Stimulated activated CD8-positive, alpha-beta memory T cell treated with anti-CD3 and anti-CD28 coated beads, Interleukin-2, amount 100 ng/mL, for 1 hour (primary cell): ENCODE measurements at regions not wholly inside any gene's neighbourhood (a gene's known extent, or its start where the extent isn't known, plus 50 kb on each side); places are given as distances from the start of the nearest gene placed in this dataset.
"Not testable (repeated sequence)": the region's sequence is repeated elsewhere in the genome, so short reads cannot be mapped to it uniquely, and the experiment has no call there.

ENCODE experiments used
- DNase-seq, 2 donors: peaks; one replicate each; pipeline ENCODE4 v3.0.0-alpha.2; 2020; ENCODE audit warnings: low read depth in 2 of 2

DNA sequence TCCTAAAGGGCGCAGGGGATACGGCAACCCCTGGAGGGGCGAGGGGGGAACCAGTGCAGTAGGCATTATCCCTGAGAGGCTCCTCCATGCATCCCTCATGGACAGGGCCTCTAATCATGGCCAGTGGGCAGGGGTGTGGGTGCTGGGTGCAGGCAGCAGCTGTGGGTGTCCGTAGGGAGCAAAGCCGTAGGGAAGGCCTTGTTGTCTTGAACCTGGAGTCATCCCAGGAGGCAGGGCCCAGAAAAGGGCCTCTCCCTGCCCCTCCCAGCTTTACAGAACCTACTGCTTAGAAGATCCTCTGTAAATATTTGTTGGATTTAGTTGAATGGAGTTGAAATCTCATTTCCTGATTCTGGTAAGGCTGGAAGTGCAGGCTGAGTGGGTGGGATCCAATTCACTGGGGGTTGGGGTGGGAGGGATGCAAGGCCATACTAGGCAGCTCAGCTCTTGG, 207.0 kb upstream of the HAAO start:
- no peak for DNase-seq

- DNase-seq = no peak
Measured at GRCh38 chr2:42998721-42999120, 206.3 kb upstream of the HAAO start.

DNA sequence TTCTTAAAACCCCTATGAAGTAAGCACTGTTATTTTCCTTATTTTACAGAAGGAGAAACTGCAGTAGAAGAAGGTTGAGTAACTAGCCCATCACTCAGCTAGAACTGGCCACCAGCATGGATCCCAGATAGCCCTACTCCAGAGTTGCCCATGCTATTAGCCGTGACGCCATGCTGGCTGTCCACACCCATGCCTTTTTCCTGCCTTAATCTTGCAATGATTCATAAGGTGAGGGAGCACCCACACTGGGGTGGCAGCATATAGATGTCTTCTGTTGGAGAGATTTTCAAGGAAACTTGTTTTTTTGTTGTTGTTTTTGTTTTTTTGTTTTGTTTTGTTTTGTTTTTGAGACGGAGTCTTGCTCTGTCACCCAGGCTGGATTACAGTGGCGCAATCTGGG, 204.1 kb upstream of the HAAO start:
- DNase-seq = no peak

DNA sequence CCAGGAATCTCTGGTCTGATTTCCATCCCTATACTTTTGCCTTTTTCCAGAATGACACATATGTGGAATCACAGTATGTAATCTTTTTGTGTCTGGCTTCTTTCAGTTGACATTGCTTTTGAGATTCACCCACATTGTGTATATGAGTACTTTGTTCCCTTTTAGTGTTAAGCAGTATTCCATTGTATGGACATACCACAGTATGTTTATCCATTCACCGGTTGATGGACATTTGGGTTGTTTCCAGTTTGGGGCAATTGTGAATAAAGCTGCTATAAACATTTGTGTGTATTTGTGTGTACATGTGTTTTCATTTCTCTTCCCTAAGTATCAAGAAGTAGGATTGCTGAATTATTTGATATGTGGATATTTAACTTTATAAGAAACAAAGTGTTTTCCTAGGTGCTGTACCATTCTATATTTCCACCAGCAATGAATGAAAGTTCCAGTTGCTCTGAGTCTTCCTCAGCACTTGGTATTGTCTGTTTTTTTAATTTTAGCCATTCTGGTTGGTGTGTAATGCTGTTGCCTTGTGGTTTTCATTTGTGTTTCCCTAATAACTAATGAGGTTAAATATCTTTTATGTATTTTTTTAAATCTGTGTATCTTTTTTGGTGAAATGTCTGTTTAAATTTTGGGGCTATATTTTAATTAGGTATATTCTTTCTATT, 203.5 kb upstream of the HAAO start:
- DNase-seq = no peak

DNA sequence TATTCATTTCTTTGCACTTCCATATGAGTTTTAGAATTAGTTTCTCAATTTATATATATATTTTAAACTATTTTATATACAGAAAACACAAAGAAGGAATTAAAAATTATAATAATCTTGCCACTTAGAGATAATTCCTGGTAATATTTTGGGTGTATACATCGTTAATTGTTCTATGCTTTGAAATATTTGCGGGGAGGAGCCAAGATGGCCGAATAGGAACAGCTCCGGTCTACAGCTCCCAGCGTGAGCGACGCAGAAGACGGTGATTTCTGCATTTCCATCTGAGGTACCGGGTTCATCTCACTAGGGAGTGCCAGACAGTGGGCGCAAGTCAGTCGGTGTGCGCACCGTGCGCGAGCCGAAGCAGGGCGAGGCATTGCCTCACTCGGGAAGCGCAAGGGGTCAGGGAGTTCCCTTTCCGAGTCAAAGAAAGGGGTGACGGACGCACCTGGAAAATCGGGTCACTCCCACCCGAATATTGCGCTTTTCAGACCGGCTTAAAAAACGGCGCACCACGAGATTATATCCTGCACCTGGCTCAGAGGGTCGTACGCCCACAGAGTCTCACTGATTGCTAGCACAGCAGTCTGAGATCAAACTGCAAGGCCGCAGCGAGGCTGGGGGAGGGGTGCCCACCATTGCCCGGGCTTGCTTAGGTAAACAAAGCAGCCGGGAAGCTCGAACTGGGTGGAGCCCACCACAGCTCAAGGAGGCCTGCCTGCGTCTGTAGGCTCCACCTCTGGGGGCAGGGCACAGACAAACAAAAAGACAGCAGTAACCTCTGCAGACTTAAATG, 197.1 kb upstream of the HAAO start:
- DNase-seq = not testable (repeated sequence)

GRCh38 chr2:42988055-42988454, 195.7 kb upstream of the HAAO start:
- DNase-seq = not testable (repeated sequence)

DNA sequence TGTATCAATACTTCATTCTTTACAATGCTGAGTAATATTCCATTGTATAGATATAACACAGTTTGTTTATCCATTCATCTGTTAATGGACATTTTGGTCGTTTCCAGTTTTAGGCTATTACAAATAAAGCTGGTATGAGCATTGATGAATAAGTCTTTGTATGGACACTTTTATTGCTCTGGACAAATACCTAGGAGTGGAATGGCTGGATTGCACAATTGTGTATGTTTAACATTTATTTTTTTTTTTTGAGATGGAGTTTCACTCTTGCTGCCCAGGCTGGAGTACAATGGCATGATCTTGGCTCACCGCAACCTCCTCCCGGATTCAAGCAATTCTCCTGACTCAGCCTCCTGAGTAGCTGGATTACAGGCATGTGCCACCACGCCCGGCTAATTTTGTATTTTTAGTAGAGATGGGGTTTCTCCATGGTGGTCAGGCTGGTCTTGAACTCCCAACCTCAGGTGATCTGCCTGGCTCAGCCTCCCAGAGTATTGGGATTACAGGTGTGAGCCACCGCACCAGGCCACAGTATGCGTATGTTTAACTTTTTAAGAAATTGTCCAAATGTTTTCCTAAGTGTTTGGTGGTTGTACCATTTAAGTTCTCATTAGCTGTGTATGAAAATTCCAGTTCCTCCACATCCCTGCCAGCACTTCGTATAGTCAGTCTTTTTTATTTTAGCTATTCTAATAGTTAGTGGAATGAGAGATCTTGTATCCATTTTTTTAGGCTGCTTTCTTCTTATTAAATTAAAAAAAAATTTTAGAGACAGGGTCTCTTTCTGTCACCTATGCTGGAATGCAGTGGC, 194.9 kb upstream of the HAAO start:
- no peak for DNase-seq

DNA sequence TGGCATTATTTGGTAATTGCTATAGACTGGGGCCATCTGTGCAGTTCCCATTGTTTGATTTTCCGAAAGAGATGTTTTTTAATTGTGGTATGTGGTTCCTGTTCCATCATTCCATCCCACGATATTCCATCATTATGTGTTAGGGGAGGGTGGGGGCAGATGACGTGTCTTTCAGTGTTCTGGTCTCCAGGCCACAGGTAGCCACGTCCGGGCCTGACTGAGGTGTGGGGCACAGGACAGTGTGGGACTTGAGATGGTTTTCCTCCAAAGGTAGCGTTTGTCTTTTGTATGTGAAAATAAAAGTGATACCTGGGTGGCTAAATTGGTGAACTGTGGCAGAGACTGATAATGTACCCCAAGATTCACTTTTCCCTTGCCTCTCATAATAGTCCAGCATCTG, 192.2 kb upstream of the HAAO start:
- DNase-seq = no peak

- no peak for DNase-seq
Measured at GRCh38 chr2:42984081-42984480, 191.7 kb upstream of the HAAO start.

DNA sequence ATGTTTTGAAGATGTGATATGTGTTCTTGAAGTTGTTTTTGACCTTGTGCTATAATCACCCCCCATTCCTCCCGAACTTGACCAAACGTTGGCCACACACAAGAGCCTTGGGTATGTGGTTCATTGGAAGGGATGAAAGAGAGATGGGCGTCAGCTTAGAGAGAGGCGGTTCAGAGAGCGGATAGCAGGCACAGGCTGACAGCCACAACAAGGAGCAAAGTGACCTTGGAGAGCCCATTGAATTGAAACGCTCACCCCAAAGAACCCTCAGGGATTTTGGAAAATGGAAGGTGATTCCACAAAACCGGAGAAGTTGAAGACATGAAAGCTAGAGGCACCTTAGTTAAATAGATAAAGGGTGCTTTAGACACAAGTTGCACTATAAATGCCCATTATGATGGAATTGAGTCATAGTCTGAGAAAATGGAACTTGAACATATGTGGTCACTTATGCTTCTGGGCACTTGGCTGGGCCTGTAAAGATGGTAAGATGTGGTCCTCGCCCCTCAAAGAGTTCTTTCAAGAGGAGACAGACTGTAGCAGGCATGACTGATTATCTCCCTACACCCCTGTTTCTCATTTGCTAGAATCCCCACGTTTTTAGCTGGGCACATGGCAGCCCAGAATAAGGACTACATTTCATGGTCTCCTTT, 188.5 kb upstream of the HAAO start:
- no peak for DNase-seq

DNA sequence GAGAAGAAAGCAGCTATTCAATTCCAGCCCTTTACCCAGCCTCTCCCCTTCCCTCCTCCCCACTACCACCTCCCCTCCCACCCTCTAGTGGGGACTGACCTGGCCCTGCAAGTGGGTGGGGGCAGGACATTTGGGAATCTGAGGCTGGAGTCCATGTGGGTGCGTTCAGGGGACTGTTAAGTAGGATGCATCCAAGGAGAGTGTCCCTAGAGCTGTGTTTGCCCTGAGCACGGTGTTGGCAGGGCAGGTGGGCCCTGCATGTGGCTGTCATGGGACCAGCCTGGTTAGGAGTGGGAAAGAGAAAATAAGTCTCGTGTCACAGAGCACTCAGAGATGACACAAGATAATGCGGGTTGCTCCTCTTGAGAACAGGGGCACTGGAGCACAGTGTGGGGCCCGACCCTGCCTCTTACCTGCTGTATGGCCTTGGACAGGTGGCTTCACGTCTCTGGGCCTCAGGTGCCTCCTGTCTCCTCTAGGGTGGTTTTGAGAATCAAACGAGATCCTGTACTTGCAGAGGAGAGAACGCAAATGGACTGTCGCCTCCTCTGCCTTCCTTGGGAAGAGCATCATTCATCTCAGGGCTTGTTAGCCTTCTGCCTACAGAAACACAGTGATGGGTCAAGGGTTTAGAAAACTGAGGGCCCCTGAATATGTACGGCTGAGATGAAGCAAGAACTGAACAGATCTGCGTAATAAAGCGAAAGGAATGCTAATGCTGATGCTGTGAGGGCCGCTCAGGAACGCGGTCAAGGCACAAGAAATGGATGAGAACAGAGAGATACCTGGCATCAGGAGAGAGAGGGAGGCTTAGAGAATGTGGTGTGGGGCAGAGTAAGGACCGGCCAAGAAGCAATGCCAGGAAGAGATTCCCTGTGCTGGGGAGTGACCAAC, 187.7 kb upstream of the HAAO start:
- DNase-seq = no peak

GRCh38 chr2:42979416-42979869, 187.1 kb upstream of the HAAO start:
- no peak for DNase-seq

DNA sequence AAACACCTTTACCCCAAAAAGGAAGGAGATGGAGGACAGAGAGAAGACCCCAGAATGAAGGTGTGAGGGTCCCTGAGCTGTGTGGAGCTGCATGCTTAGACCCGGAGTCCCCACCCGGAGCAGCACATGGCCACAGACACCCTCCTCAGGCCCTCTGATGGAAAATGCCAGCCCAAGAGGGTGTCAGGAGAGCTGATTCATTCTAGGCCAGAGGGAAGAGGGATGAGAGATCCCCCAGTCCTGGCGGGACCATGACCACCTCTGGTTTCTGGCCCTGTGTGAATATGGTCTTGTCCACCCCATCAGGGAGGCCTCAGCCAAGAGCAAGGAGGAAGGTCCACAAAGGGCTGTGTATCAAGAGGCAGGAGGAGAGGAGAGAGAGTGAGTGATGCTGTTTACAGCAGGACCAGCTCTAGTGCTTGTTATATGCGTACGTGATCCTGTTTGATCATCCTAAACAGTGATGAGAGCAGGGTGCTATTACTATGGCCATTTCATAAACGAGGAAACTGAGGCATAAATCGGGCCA, 186.6 kb upstream of the HAAO start:
- DNase-seq = no peak

- no peak for DNase-seq
Measured at GRCh38 chr2:42978175-42978886, 185.9 kb upstream of the HAAO start.

GRCh38 chr2:42977270-42978174, 185.1 kb upstream of the HAAO start:
- DNase-seq = no peak

DNA sequence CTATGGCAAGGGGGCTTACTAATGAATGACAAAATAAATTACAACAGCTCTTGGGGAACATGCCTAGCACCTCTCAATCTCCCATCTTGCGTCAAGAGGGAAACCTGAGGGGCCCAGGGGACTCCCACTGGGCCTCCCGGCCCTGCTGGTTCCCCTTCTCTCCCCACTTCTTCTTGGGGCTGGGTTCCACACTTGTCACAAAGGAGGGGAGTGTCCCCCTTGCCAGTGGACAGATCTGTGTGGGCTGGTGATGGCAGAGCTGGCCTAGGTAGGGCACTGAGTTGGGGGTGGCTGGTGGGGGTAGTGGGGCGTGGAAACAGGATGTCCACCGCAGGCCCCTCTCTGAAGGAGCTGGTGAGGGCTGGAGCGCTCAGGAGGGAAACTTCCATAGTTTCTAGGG, 184.0 kb upstream of the HAAO start:
- DNase-seq = no peak

- DNase-seq = peak; percentile 12 to 28
Measured at GRCh38 chr2:42974721-42975717, 182.6 kb upstream of the HAAO start.
